ENCODE measurements at regions not wholly inside any gene's neighbourhood (a gene's known extent, or its start where the extent isn't known, plus 50 kb on each side); places are given as distances from the start of the nearest gene placed in this dataset.

DNA sequence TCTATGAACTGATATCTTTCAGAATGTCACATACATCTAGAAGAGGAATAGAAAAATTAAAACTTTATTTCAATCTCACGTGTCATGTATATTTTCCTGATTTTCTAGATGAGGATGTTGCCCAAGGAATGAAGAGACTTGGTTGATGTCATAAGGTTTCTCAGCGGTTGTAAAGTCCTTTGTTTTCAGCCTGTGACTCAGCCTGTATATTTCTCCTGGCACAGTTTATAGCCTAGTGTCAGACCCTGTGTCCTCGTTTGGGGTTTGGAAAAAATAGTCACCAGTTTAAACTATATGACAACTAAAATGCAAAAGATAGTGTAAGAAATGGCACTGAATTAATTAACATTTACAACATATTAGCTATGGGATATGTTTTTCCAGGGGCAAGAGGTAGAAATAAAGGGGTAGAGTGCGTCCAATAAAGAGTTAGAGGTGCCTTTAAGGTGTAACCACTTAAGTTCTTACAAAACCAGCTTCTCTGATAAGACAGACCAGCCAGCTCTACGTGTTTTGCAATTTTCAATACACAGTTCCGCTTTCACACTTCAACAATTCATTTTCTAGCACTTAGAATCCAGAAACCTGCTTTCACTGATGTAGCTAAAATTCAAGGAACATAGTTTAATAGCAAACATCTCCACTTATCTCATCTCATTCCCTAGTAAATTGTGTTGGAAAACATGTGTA is 1432.6 kb upstream of the TENM4 start:
- no peak for TF ChIP-seq POLR2A (IDR thresholded peaks at IDR 0.05)
- TF ChIP-seq, protein P1, sequence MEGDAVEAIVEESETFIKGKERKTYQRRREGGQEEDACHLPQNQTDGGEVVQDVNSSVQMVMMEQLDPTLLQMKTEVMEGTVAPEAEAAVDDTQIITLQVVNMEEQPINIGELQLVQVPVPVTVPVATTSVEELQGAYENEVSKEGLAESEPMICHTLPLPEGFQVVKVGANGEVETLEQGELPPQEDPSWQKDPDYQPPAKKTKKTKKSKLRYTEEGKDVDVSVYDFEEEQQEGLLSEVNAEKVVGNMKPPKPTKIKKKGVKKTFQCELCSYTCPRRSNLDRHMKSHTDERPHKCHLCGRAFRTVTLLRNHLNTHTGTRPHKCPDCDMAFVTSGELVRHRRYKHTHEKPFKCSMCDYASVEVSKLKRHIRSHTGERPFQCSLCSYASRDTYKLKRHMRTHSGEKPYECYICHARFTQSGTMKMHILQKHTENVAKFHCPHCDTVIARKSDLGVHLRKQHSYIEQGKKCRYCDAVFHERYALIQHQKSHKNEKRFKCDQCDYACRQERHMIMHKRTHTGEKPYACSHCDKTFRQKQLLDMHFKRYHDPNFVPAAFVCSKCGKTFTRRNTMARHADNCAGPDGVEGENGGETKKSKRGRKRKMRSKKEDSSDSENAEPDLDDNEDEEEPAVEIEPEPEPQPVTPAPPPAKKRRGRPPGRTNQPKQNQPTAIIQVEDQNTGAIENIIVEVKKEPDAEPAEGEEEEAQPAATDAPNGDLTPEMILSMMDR (IDR thresholded peaks at IDR 0.05): no peak

All from sigmoid colon (tissue), 3 donors.